Type B pancreatic cell (in vitro differentiated cells): ENCODE measurements at regions not wholly inside any gene's neighbourhood (a gene's known extent, or its start where the extent isn't known, plus 50 kb on each side); places are given as distances from the start of the nearest gene placed in this dataset.

Experiments used
- DNase-seq: peaks from one replicate; pipeline ENCODE4 v3.0.0; 2021; ENCODE audit warnings: mixed read lengths; ENCODE audit not compliant: unreplicated experiment; ENCODE audit errors: extremely low spot score
- H3K27ac Mint-ChIP-seq: 2 replicates; pipeline ENCODE4 v1.8.0; 2021; ENCODE audit warnings: mild to moderate bottlenecking, mixed read lengths
- H3K27me3 Mint-ChIP-seq: 2 replicates; pipeline ENCODE4 v1.8.0; 2021; ENCODE audit warnings: mixed read lengths
- H3K36me3 Mint-ChIP-seq: 2 replicates; pipeline ENCODE4 v1.8.0; 2021; ENCODE audit warnings: mixed read lengths
- H3K4me1 Mint-ChIP-seq: one replicate; pipeline ENCODE4 v1.8.0; 2021; ENCODE audit warnings: mixed read lengths; ENCODE audit not compliant: unreplicated experiment
- H3K4me3 Mint-ChIP-seq: 2 replicates; pipeline ENCODE4 v1.8.0; 2021; ENCODE audit warnings: mild to moderate bottlenecking, mixed read lengths
- H3K9me3 Mint-ChIP-seq: 2 replicates; pipeline ENCODE4 v1.8.0; 2021; ENCODE audit warnings: mixed read lengths
- TF ChIP-seq, protein P1 (sequence below): fragments of 200-600 bp; sonication (generic); conservative IDR thresholded peaks from 2 replicates; pipeline ENCODE4 v1.5.0; 2021; ENCODE audit warnings: antibody characterized with exemption, mild to moderate bottlenecking

DNA sequence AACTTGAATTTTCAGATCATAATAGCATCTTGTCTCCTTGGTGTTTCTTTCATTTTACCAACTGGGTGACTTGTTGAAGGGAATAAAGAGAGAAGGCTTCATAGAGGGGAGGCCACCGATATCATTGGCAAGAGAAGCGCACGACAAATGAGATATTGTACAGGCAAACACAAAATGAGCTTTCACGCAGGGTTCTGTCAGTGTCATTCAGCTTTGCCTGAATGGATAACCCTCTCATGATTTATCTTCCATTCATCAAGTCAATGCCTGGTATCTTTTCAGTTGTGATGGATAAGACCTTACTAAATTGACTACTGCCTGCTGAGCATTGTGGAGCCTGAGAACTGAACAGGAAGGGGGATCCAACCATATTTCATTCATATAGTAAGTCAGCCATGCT is 188.6 kb upstream of the EPHA3 start:
- Mint-ChIP-seq H3K4me1 (peaks cover 12% of the 10 kb centered on the region), H3K36me3 (no peaks in the 10 kb centered on the region), H3K27me3 (no peaks in the 10 kb centered on the region), H3K27ac (no peak overlapping the region), H3K9me3 (no peaks in the 10 kb centered on the region), H3K4me3 (no peak overlapping the region)
- TF ChIP-seq, protein P1, sequence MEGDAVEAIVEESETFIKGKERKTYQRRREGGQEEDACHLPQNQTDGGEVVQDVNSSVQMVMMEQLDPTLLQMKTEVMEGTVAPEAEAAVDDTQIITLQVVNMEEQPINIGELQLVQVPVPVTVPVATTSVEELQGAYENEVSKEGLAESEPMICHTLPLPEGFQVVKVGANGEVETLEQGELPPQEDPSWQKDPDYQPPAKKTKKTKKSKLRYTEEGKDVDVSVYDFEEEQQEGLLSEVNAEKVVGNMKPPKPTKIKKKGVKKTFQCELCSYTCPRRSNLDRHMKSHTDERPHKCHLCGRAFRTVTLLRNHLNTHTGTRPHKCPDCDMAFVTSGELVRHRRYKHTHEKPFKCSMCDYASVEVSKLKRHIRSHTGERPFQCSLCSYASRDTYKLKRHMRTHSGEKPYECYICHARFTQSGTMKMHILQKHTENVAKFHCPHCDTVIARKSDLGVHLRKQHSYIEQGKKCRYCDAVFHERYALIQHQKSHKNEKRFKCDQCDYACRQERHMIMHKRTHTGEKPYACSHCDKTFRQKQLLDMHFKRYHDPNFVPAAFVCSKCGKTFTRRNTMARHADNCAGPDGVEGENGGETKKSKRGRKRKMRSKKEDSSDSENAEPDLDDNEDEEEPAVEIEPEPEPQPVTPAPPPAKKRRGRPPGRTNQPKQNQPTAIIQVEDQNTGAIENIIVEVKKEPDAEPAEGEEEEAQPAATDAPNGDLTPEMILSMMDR: no peak
- DNase-seq: no peak

DNA sequence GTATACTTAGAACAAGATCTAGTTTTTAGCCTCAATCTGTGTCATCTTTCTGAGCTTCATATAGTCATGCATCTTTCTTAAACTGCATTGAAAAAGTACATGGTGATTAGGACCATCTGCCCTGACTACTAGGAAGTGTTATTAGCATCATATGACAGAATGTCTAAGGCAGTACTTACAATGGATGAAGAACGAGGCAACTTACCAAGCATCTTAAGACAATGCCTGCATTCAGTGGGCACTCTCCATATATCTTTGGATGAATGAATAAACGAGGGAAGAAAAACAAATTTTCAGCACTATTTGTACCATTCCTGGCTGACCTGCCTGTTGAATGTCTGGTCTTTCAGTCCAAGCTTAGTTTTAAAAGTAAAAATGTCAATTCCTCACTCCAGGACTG is 185.4 kb upstream of the EPHA3 start:
- no peak for DNase-seq
- H3K4me1 Mint-ChIP-seq: peaks cover 12% of the 10 kb centered on the region
- no peak overlapping the region for H3K4me3 Mint-ChIP-seq
- no peaks in the 10 kb centered on the region for H3K27me3 Mint-ChIP-seq
- no peaks in the 10 kb centered on the region for H3K36me3 Mint-ChIP-seq
- no peaks in the 10 kb centered on the region for H3K9me3 Mint-ChIP-seq
- TF ChIP-seq, protein P1: no peak
- H3K27ac Mint-ChIP-seq: no peak overlapping the region

DNA sequence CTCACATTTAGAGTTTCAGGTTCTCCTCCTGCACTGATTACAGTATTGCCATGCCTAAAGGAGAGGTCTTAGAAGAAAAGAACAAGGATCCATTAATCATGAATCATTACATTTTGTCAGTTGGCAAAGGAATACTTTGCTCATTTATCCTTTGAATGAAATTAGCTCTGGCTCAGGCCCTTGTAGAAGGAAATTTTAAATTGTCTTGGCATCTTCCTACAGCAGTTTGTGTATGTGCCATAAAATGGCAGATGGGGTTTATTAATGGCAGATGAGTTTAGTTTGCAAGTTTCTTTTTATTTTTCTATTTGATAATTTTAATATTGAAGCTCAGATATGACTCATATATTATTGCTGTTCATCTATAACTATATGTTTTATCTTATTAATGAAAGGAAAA is 181.2 kb upstream of the EPHA3 start:
- Mint-ChIP-seq H3K9me3 (no peaks in the 10 kb centered on the region), H3K27ac (no peak overlapping the region), H3K4me1 (peaks cover 12% of the 10 kb centered on the region), H3K36me3 (no peaks in the 10 kb centered on the region), H3K27me3 (no peaks in the 10 kb centered on the region), H3K4me3 (no peak overlapping the region)
- no peak for DNase-seq
- TF ChIP-seq, protein P1: no peak

DNA sequence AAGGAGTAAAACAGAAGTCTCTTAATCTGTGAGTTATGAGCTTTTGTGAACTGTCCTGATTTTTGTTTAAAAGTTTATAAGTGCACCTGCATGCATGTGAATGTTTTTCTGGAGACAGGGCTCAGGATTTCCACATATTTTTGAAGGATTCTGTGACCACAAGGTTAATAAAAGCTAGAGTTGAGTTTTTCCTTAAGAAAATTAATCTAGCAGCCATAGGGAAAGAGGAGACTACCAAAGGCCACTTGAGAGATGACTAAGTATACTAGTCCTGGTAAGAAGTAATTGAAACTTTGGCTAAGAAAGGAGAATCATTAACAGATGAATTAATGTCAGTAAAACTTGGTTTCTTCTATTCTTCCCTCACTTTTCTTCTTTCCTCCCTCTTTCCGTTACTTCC is 176.8 kb upstream of the EPHA3 start:
- H3K27ac Mint-ChIP-seq: no peak overlapping the region
- H3K36me3 Mint-ChIP-seq: no peaks in the 10 kb centered on the region
- no peaks in the 10 kb centered on the region for H3K27me3 Mint-ChIP-seq
- no peak for DNase-seq
- no peaks in the 10 kb centered on the region for H3K4me1 Mint-ChIP-seq
- H3K4me3 Mint-ChIP-seq: no peak overlapping the region
- TF ChIP-seq, protein P1: no peak
- H3K9me3 Mint-ChIP-seq: no peaks in the 10 kb centered on the region

DNA sequence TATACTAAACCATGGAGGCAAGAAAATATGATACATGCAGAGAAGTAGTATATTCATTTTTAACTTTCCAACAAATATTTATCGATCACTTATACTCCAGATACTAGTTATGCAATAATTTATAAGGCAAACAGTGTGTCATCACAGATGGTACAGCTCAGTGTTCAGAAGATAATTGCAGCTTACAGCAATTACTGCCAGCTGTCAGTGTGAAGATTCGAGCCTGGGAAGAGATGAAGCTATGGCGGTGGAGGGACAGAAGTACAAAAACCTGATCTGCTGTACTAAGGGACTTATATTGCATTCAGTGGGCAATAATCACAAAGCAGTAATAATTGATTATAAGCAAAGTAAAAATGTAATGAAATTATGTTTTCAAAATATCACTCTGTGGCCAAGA is 170.6 kb upstream of the EPHA3 start:
- DNase-seq: no peak
- TF ChIP-seq, protein P1: no peak
- Mint-ChIP-seq H3K36me3 (no peaks in the 10 kb centered on the region), H3K4me3 (no peak overlapping the region), H3K4me1 (no peaks in the 10 kb centered on the region), H3K27me3 (no peaks in the 10 kb centered on the region), H3K27ac (no peak overlapping the region), H3K9me3 (no peaks in the 10 kb centered on the region)

DNA sequence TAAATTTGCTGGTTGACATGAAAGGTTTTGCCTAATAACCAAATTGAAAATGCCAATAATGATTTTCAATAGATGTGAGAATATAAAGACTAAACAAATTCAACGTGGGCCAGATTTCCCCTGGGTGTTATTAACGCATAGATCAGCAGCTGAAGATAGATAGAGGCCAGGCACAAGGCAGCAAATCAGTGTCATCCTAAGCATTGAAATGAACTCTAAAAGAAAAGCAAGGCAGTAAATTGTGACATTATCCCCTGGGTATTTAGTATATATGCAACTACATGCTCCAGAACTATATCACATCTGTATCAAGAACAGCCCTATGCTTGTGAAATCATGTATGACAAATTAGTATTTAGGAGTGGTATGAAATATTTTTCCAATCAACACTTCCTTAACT is 167.1 kb upstream of the EPHA3 start:
- TF ChIP-seq, protein P1: no peak
- H3K9me3 Mint-ChIP-seq: no peaks in the 10 kb centered on the region
- H3K4me1 Mint-ChIP-seq: no peaks in the 10 kb centered on the region
- H3K27ac Mint-ChIP-seq: no peak overlapping the region
- no peaks in the 10 kb centered on the region for H3K36me3 Mint-ChIP-seq
- no peak overlapping the region for H3K4me3 Mint-ChIP-seq
- H3K27me3 Mint-ChIP-seq: no peaks in the 10 kb centered on the region
- no peak for DNase-seq
